HepG2 (cell line): ENCODE measurements at regions not wholly inside any gene's neighbourhood (a gene's known extent, or its start where the extent isn't known, plus 50 kb on each side); places are given as distances from the start of the nearest gene placed in this dataset.
"Not testable (repeated sequence)": the region's sequence is repeated elsewhere in the genome, so short reads cannot be mapped to it uniquely, and the experiment has no call there.

Experiments used
- BHLHE40 ChIP-seq: IDR thresholded peaks from 2 replicates; pipeline ENCODE4 v1.6.1; 2011; ENCODE audit warnings: low read length, improper control_type of control experiment
- CEBPB ChIP-seq: IDR thresholded peaks from 2 replicates; pipeline ENCODE4 v1.6.1; 2011; ENCODE audit warnings: low read depth, low read length, improper control_type of control experiment, borderline replicate concordance
- HMGXB3 ChIP-seq: sonication (generic); formaldehyde crosslinking; IDR thresholded peaks from 2 replicates; pipeline ENCODE4 v1.4.0; 2020; ENCODE audit warnings: missing genetic modification reagents, borderline replicate concordance
- IRF9 ChIP-seq: sonication (generic); formaldehyde crosslinking; IDR thresholded peaks from 2 replicates; pipeline ENCODE4 v1.8.0; 2022; ENCODE audit warnings: missing genetic modification reagents, mild to moderate bottlenecking, borderline replicate concordance
- JUN ChIP-seq: sonication (generic); formaldehyde crosslinking; IDR thresholded peaks from 2 replicates; pipeline ENCODE4 v1.4.0; 2020; ENCODE audit warnings: mild to moderate bottlenecking, missing genetic modification reagents
- MAFK ChIP-seq, 2 experiments: IDR thresholded peaks in 1 of 2; conservative IDR thresholded peaks in 1 of 2; 2 replicates each; pipeline ENCODE4 v1.6.1; 2011; ENCODE audit warnings: improper control_type of control experiment in 2 of 2, low read length in 2 of 2
- NCOA1 ChIP-seq: sonication (generic); formaldehyde crosslinking; IDR thresholded peaks from 2 replicates; pipeline ENCODE4 v1.9.0; 2021; ENCODE audit warnings: missing genetic modification reagents
- POLR2A ChIP-seq, 2 experiments: IDR thresholded peaks; 2 replicates each; pipeline ENCODE4 v1.6.1; 2011; ENCODE audit warnings: low read depth in 2 of 2, low read length in 2 of 2, mild to moderate bottlenecking in 1 of 2, moderate library complexity in 1 of 2; ENCODE audit not compliant: insufficient read depth in 1 of 2
- SMC3 ChIP-seq: IDR thresholded peaks from 2 replicates; pipeline ENCODE4 v1.6.1; 2011; ENCODE audit warnings: low read length, improper control_type of control experiment
- TARDBP ChIP-seq: sonication (generic); formaldehyde crosslinking; IDR thresholded peaks from 2 replicates; pipeline ENCODE4 v1.8.0; 2022; ENCODE audit warnings: mild to moderate bottlenecking, missing genetic modification reagents
- ZFX ChIP-seq: sonication (generic); formaldehyde crosslinking; IDR thresholded peaks from 2 replicates; pipeline ENCODE4 v1.4.0; 2020; ENCODE audit warnings: mild to moderate bottlenecking, low read depth, missing genetic modification reagents, moderate library complexity
- ZNF10 ChIP-seq: sonication (generic); formaldehyde crosslinking; IDR thresholded peaks from 2 replicates; pipeline ENCODE4 v1.4.0; 2020; ENCODE audit warnings: mild to moderate bottlenecking, low read depth, missing genetic modification reagents, borderline replicate concordance
- ZNF580 ChIP-seq: IDR thresholded peaks from 2 replicates; pipeline ENCODE4 v1.6.1; 2016; ENCODE audit warnings: low read depth, borderline replicate concordance

GRCh38 chr14:19097306-19097705 lies 130.1 kb downstream of the POTEM start:
- not testable (repeated sequence) for TF ChIP-seq HMGXB3; SMC3; ZNF10 (CRISPR knock-in tag); IRF9 (CRISPR knock-in tag); JUN (CRISPR knock-in tag); ZNF580; POLR2A (IDR thresholded peaks at IDR 0.05; ENCODE audit: insufficient read depth in 1 of 2, low read depth in 2 of 2, low read length in 2 of 2); MAFK (conservative IDR thresholded peaks at IDR 0.05 in 1 of 2, IDR thresholded peaks at IDR 0.05 in 1 of 2; ENCODE audit: low read length in 2 of 2); BHLHE40; ZFX (CRISPR knock-in tag); CEBPB; NCOA1 (CRISPR knock-in tag); TARDBP (CRISPR knock-in tag)
